ENCODE measurements at regions not wholly inside any gene's neighbourhood (a gene's known extent, or its start where the extent isn't known, plus 50 kb on each side); places are given as distances from the start of the nearest gene placed in this dataset.
"Not testable (repeated sequence)": the region's sequence is repeated elsewhere in the genome, so short reads cannot be mapped to it uniquely, and the experiment has no call there.

DNA sequence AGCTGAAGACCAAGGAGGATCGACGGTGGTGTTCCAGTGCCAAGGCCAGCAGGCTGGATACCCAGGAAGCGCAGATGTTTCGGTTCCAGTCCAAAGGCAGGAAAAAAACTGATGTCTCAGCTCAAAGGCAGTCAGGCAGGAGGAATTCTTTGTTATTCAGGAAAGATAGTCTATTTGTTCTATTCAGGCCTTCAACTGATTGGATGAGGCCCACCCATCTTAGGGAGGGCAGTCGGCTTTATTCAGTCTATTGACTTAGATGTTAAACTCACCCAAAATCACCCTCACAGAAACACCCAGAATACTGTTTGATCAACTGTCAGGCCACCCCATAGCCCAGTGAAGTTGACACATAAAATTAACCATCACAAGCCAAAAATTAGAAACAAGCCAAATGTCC lies 63.9 kb upstream of the SMURF2 start:
- not testable (repeated sequence) for TF ChIP-seq CTCF (IDR thresholded peaks at IDR 0.05; ENCODE audit: low read depth, low read length); EZH2phosphoT487 (IDR thresholded peaks at IDR 0.05; ENCODE audit: low read depth)

Data from OCI-LY3 (cell line).